Stimulated activated CD4-positive, alpha-beta T cell treated with anti-CD3 and anti-CD28 coated beads, Interleukin-1b, Interleukin-23, amount 100 ng/mL, for 24 hours (primary cell): ENCODE measurements at regions not wholly inside any gene's neighbourhood (a gene's known extent, or its start where the extent isn't known, plus 50 kb on each side); places are given as distances from the start of the nearest gene placed in this dataset.
"Not testable (repeated sequence)": the region's sequence is repeated elsewhere in the genome, so short reads cannot be mapped to it uniquely, and the experiment has no call there.

ENCODE experiments used
- DNase-seq, 4 experiments: peaks; one replicate each; pipeline ENCODE4 v3.0.0-alpha.2; 2020; ENCODE audit warnings: low read depth in 4 of 4, low spot score in 1 of 4

- DNase-seq = no peak
These were observed 102.1 kb downstream of the SHCBP1 start for GRCh38 chr16:46519063-46519462.

DNA sequence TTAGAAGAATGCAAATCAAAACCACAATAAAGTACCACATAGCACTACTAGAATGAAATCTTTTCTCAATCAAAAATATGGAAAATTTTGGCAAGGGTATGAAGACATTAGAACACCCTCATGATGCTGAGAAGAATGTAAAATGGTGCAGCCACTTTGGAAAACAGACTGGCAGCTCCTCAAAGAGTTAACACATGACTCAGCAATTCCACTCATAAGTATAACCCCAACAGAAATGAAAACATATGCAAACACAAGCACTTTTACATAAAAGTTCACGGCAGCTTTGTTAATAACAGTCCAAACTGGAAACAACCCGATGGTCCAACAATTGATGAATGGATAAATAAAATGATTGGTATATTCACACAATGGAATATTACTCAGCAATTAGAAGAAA, 124.5 kb downstream of the SHCBP1 start:
- DNase-seq = no peak

- DNase-seq = no peak
These were observed 138.3 kb downstream of the SHCBP1 start for GRCh38 chr16:46482895-46483294.

DNA sequence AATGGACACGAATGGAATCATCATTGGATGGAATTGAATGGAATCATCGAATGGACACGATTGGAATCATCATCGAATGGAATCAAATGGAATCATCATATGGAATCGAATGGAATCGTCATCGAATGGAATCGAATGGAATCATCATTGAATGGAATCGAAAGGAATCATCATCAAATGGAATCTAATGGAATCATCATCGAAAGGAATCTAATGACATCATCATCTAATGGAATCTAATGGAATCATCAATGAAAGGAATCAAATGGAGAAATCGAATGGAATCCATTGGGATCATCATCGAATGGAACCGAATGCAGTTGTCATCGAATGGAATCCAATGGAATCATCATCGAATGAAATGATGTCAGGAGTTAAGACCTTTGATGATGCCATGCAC, 154.9 kb downstream of the SHCBP1 start:
- no peak for DNase-seq

- DNase-seq = not testable (repeated sequence)
These were observed 166.4 kb downstream of the SHCBP1 start for GRCh38 chr16:46454801-46455200.

GRCh38 chr16:46428108-46429061, 192.8 kb downstream of the SHCBP1 start:
- no peak for DNase-seq

DNA sequence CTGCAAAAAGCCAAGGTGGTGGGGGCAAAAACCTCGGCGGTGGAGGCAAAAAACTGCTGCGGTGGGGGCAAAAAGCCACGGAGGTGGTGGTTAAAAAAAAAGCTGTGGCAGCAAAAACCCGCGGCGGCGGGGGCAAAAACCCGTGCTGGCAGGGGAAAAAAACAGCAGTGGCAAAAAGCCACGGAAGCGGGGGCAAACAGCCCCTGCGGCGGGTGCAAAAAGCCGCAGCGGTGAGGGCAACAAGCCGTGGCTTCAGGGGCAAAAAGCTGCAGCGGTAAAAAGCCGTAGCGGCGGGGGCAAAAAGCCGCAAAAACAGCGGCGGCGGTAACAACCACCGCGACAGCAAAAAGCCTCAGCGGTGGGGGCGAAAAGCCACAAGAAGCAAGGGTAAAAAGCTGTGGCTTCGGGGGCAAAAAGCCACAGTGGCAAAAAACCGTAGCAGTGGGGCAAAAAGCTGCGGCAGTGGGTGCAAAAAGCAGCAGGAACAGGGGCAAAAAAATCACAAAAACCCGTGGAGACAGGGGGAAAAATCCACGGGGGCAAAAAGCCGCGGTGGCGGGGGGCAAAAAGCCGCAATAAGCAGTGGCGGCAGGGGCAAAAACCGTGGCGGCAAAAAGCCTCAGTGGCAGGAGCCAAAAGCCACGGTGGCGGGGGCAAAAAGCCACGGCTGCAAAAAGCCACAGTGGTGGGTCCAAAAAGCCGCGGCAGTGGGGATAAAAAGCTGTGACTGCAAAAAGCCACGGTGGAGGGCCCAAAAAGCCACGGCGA, 193.7 kb downstream of the SHCBP1 start:
- no peak for DNase-seq

- no peak for DNase-seq
These were observed 194.8 kb downstream of the SHCBP1 start for GRCh38 chr16:46426336-46426735.

GRCh38 chr16:46404028-46404427, 217.2 kb downstream of the SHCBP1 start:
- no peak for DNase-seq

- not testable (repeated sequence) for DNase-seq
These were observed 222.6 kb downstream of the SHCBP1 start for GRCh38 chr16:46398559-46398958.

- DNase-seq = not testable (repeated sequence)
These were observed 224.3 kb downstream of the SHCBP1 start for GRCh38 chr16:46396883-46397270.

DNA sequence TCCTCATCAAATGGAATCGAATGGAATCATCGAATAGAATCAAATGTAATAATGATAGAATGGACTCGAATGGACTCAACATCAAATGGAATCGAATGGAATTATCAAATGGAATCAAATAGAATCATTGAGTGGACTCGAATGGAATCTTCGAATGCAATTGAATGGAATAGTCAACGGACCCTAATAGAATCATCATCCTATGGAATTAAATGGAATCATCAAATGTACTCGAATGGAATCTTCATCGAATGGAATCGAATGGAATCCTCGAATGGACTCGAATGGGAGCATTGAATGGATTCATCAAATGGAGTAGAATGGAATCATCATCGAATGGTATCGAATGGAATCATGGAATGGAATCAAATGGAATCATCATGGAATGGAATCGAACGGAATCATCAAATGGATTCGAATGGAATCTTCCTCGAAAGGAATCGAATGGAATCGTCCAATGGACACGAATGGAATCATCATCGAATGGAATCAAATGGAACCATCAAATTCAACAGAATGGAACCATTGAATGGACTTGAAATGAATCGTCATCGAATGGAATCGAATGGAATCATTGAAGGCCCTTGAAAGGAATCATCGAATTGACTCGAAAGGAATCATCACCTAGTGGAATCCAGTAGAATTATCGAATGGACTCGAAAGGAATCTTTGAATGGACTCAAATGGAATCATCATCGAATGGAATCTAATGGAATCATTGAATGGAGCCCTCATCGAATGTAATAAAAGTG, 224.9 kb downstream of the SHCBP1 start:
- DNase-seq = not testable (repeated sequence)

DNA sequence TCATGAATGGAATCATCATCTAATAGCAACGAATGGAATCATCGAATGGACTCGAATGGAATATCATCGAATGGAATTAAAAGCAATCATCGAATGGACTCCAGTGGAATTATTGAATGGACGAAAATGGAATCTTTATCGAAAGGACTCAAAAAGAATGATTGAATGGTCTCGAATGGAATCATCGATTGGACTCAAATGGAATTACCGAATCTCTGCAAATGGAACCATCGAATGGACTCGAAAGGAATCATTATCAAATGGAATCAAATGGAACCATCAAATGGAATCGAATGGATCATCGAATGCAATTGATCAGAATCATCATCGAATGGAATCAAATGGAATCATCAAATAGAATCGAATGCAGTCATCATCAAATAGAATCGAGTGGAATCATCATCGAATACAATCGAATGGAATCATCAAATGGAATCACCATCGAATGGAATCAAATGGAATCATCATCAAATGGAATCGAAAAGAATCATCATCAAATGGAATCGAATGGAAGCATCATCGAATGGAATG, 225.7 kb downstream of the SHCBP1 start:
- DNase-seq = not testable (repeated sequence)

DNA sequence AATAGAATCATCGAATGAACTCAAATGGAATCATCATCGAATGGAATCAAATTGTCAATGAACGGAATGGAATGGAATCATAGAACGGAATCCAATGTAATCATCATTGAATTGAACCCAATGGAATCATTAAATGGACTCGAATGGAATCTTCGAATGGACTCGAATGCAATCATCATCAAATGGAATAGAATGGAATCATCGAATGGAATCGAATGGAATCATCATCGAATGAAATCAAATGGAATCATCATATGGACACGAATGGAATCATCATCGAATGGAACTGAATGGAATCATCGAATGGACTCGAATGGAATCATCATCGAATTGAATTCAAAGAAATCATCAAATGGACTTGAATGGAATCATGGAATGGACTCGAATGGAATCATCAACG, 226.2 kb downstream of the SHCBP1 start:
- DNase-seq = not testable (repeated sequence)

DNA sequence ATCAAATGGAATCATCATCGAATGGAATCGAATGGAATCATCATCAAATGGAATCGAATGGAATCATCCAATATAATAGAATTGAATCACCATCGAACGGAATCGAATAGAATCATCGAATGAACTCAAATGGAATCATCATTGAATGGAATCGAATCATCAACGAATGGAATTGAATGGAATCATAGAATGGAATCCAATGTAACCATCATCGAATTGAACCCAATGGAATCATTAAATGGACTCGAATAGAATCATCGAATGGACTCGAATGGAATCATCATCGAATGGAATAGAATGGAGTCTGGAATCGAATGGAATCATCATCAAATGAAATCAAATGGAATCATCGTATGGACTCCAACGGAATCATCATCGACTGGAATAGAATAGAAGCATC, 227.0 kb downstream of the SHCBP1 start:
- DNase-seq = not testable (repeated sequence)

- DNase-seq = not testable (repeated sequence)
These were observed 228.1 kb downstream of the SHCBP1 start for GRCh38 chr16:46392930-46393722.

DNA sequence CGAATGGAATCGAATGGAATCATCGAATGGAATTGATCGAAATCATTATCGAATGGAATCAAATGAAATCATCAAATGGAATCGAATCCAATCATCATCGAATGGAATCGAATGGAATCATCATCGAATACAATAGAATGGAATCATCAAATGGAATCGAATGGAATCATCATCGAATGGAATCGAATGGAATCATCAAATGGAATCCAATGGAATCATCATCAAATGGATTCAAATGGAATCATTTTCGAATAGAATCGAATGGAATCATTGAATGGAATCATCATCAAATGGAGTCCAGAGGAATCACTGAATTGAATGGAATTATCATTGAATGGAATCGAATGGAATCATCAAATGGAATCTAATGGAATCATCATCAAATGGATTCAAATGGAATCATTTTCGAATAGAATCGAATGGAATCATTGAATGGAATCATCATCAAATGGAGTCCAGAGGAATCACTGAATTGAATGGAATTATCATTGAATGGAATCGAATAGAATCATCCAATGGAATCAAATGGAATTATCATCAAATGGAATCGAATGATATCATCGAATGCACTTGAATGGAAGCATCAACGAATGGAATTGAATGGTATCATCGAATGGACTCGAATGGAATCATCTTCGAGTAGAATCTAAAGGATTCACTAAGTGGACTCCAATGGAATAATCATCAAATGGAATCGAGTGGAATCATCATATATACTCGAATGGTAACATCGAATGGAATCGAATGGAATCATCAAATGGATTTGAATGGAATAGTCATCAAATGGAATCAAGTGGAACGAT, 230.3 kb downstream of the SHCBP1 start:
- DNase-seq = peak in 1 of 4 experiments; percentile 39

- DNase-seq = peak; percentile 25 to 85 (median 49)
These were observed 231.6 kb downstream of the SHCBP1 start for GRCh38 chr16:46389561-46390041.

DNA sequence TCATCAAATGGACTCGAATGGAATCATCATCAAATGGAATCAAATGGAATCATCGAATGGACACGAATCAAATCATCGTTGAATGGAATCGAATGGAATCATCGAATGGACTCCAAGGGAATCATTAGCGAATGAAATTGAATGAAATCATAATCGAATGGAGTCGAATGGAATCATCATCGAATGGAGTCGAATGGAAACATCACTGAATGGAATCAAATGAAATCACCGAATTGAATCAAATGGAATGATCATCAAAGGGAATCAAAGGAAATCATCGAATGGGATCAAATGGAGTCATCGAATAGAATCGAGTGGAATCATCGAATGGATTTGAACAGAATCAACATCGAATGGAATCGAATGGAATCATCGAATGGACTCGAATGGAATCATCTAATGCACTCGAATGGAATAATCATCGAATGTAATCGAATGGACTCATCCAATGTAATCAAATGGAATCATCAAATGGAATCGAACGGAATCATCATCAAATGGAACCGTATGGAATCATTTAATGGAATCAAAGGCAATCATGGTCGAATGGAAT, 232.2 kb downstream of the SHCBP1 start:
- not testable (repeated sequence) for DNase-seq
